ENCODE measurements at regions not wholly inside any gene's neighbourhood (a gene's known extent, or its start where the extent isn't known, plus 50 kb on each side); places are given as distances from the start of the nearest gene placed in this dataset.

GRCh38 chr9:108709997-108710396 lies 145.8 kb downstream of the ACTL7B start:
- Histone ChIP-seq H2BK5ac (ENCODE audit: insufficient read length, low read length) (no peak overlapping the region), H3T11ph (ENCODE audit: low read length) (no peak overlapping the region)
- H3K4me1 Mint-ChIP-seq: peaks cover 1 to 2% of the 10 kb centered on the region in 2 experiments

More at GRCh38 chr9:108709997-108710396, 145.8 kb downstream of the ACTL7B start:
- H3K27ac ChIP-seq (ENCODE audit: insufficient read length, low read depth, low read length): no peak overlapping the region
- H3K79me1 ChIP-seq (ENCODE audit: insufficient read depth, low read depth, low read length, poor library complexity, severe bottlenecking): no peaks in the 10 kb centered on the region
- DNase-seq: no peak
- no CpG with 5 or more reads among the region's 1 CpG for WGBS (ENCODE audit: extremely low coverage, insufficient read length, low lambda C conversion rate)
- H2AFZ ChIP-seq (ENCODE audit: low read length): no peak overlapping the region
- no peak overlapping the region for H3K9ac ChIP-seq (ENCODE audit: extremely low read depth, insufficient read length, low read length)
- H4K20me1 ChIP-seq (ENCODE audit: control insufficient read depth, insufficient read depth, insufficient read length): no peaks in the 10 kb centered on the region
- H3K4ac ChIP-seq (ENCODE audit: low read depth, low read length): no peak overlapping the region
- TF ChIP-seq CTCF (conservative IDR thresholded peaks at IDR 0.05): no peak
- no peak overlapping the region for H4K8ac ChIP-seq (replicated peaks; ENCODE audit: insufficient read length, low read depth, low read length)
- no peaks in the 10 kb centered on the region for H3K4me1 ChIP-seq (ENCODE audit: insufficient read depth, low read length)
- H2BK120ac ChIP-seq (ENCODE audit: low read depth, low read length, poor library complexity, severe bottlenecking): no peak overlapping the region
- no peaks in the 10 kb centered on the region for H3K23me2 ChIP-seq (ENCODE audit: insufficient read length, low read depth, low read length, poor library complexity, severe bottlenecking)
- no peak overlapping the region for H3K23ac ChIP-seq (ENCODE audit: insufficient read length, low read depth, low read length)
- peaks cover 0 to 4% of the 10 kb centered on the region in 2 experiments; a peak in 4 of 5 replicates for H3K9me3 Mint-ChIP-seq
- no peak overlapping the region for H3K14ac ChIP-seq (ENCODE audit: insufficient read depth, low read length)
- no peak overlapping the region for H2AK5ac ChIP-seq (ENCODE audit: insufficient read length, low read length)
- H3K27ac Mint-ChIP-seq: no peak overlapping the region
- H4K91ac ChIP-seq (ENCODE audit: insufficient read length, low read depth, low read length): no peak overlapping the region
- H2BK20ac ChIP-seq (ENCODE audit: low read depth, low read length, poor library complexity, severe bottlenecking): no peak overlapping the region
- no peak overlapping the region for H3K18ac ChIP-seq (ENCODE audit: insufficient read length, low read depth, low read length)
- H4K5ac ChIP-seq (ENCODE audit: insufficient read length, low read depth, low read length): no peak overlapping the region
- no peaks in the 10 kb centered on the region for H3K27me3 ChIP-seq (ENCODE audit: insufficient read depth, low read length)
- H2BK12ac ChIP-seq (ENCODE audit: insufficient read length, low read depth, low read length): no peak overlapping the region
- no peak overlapping the region for H3K4me2 ChIP-seq (ENCODE audit: insufficient read depth, insufficient read length, low read length)
- H3K4me3 Mint-ChIP-seq: no peak overlapping the region
- H3K79me2 ChIP-seq (ENCODE audit: insufficient read depth, low read length): no peaks in the 10 kb centered on the region
- H2BK15ac ChIP-seq (ENCODE audit: low read depth, low read length): no peak overlapping the region
- 0 out of 7 replicates have a peak, but pooled peaks cover 0 to 3% (median 0%) of the 10 kb centered on the region in 3 experiments for H3K36me3 Mint-ChIP-seq (ENCODE audit: insufficient read depth in 1 of 3, low read depth in 3 of 3)
- H3K27me3 Mint-ChIP-seq (ENCODE audit: low read depth): no peaks in the 10 kb centered on the region
- no peaks in the 10 kb centered on the region for H3K9me3 ChIP-seq (ENCODE audit: control insufficient read depth, low read depth, low read length)
- H3K56ac ChIP-seq (ENCODE audit: insufficient read length, low read depth, low read length): no peak overlapping the region
